ENCODE measurements at regions not wholly inside any gene's neighbourhood (a gene's known extent, or its start where the extent isn't known, plus 50 kb on each side); places are given as distances from the start of the nearest gene placed in this dataset.

DNA sequence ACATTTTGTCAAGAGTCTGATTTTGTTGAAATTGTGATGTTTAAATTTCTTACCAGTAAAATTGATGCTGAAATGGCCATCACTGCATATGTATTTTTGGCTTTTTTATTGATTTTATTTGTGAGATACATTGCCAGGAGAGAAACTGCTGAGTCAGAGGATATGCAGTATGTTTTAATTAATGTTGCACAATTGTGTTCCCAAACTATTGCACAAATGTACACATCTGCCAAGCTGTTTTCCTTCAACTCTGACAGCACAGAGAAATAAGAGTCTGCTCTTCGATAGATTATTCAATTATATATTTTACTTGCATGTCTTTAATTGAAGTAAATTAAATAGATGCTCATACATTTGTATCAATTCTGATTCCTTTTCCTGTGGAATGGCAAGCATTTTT lies 640.2 kb upstream of the LUZP2 start:
- DNase-seq (ENCODE audit: low read depth): peak; percentile 27
- no peak overlapping the region for H3K4me3 ChIP-seq (ENCODE audit: low read length)
- TF ChIP-seq, protein P1, sequence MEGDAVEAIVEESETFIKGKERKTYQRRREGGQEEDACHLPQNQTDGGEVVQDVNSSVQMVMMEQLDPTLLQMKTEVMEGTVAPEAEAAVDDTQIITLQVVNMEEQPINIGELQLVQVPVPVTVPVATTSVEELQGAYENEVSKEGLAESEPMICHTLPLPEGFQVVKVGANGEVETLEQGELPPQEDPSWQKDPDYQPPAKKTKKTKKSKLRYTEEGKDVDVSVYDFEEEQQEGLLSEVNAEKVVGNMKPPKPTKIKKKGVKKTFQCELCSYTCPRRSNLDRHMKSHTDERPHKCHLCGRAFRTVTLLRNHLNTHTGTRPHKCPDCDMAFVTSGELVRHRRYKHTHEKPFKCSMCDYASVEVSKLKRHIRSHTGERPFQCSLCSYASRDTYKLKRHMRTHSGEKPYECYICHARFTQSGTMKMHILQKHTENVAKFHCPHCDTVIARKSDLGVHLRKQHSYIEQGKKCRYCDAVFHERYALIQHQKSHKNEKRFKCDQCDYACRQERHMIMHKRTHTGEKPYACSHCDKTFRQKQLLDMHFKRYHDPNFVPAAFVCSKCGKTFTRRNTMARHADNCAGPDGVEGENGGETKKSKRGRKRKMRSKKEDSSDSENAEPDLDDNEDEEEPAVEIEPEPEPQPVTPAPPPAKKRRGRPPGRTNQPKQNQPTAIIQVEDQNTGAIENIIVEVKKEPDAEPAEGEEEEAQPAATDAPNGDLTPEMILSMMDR (IDR thresholded peaks at IDR 0.05; ENCODE audit: insufficient read depth, low read depth, low read length, missing control alignments): no peak

DNA sequence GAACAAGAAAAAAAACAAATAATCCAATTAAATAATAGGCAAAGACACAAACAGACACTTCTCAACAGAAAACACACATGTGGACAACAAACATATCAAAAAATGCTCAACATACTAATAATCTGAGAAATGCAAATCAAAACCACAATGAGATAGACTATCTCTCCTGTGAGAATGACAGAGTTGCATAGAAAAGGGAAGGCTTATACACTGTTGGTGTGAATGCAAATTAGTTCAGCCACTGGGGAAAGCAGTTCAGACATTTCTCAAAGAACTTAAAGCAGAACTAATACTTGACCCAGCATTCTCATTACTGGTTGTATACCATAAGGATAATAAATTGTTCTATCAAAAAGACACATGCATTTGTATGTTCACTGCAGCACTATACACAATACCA lies 637.8 kb upstream of the LUZP2 start:
- TF ChIP-seq, protein P1 (IDR thresholded peaks at IDR 0.05; ENCODE audit: insufficient read depth, low read depth, low read length, missing control alignments): no peak
- no peak overlapping the region for H3K4me3 ChIP-seq (ENCODE audit: low read length)
- no peak for DNase-seq (ENCODE audit: low read depth)

DNA sequence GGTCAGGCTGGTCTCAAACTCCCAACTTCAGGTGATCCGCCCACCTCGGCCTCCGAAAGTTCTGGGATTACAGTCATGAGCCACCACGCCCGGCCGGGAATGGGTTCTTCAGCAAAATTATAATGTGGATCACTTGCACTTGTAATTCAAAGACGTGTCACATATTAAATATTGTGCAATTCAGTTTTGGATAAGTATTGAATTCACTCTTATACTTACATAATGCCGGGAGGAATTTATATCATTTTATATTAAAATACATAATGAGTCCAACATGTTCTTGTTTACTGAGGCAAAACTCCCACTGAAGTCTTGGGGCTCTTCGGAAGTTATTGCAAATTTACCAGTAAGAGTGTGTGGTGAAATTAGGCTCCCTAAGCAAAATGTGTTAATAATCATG lies 635.2 kb upstream of the LUZP2 start:
- H3K4me3 ChIP-seq (ENCODE audit: low read length): no peak overlapping the region
- TF ChIP-seq, protein P1 (IDR thresholded peaks at IDR 0.05; ENCODE audit: insufficient read depth, low read depth, low read length, missing control alignments): no peak
- DNase-seq (ENCODE audit: low read depth): no peak

DNA sequence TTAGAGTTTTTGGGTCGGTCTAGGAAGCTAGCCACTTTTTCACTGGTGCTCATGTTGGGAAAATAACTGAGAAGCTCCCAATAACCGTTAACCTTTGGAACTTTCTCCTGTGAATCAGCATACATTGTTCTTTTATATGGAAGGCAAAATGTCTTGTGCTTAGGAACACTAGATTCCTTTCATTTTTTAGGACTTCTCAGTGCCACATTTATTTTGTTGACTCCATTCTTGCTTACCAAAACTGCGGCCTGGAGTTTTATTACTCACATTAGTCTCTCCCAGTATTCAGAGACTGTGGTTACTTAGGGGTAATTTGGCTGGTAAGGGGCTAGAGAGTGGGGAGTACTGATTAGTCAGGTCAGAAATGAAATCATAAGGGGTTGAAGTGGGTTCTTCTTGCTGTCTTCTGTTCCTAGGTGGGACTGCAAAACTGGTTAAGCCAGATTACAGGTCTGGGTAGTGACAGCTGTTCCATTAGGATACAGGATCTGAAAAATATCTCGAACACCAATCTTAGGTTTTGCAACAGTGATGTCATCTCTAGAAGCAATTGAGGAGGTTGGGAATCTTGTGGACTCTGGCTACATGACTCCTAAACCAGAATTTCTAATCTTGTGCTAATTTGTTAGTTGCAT lies 631.4 kb upstream of the LUZP2 start:
- TF ChIP-seq, protein P1 (IDR thresholded peaks at IDR 0.05; ENCODE audit: insufficient read depth, low read depth, low read length, missing control alignments): no peak
- peak; percentile 6 for DNase-seq (ENCODE audit: low read depth)

DNA sequence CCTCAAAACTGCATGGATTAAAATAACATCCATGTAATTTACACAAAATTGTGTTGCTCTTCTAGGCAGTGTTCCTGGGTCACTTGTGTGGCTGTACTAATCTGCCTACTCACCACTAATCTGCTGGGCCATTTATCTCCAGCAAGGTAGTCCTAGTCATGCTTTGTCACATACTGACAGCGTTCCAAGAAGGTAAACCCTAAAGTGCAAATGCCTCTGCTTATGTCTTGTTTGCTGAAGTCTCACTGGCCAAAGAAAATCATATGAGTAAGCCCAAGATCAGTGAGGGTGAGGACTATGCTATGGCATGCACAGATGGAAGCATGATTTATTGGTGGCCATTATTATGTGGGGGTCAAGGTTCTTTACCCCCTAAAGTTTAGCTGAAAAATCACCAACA lies 630.2 kb upstream of the LUZP2 start:
- H3K4me3 ChIP-seq (ENCODE audit: low read length): no peak overlapping the region
- peak; percentile 6 for DNase-seq (ENCODE audit: low read depth)
- TF ChIP-seq, protein P1 (IDR thresholded peaks at IDR 0.05; ENCODE audit: insufficient read depth, low read depth, low read length, missing control alignments): no peak

More for the DNA sequence above, 631.4 kb upstream of the LUZP2 start:
- no peak overlapping the region for H3K4me3 ChIP-seq (ENCODE audit: low read length)

DNA sequence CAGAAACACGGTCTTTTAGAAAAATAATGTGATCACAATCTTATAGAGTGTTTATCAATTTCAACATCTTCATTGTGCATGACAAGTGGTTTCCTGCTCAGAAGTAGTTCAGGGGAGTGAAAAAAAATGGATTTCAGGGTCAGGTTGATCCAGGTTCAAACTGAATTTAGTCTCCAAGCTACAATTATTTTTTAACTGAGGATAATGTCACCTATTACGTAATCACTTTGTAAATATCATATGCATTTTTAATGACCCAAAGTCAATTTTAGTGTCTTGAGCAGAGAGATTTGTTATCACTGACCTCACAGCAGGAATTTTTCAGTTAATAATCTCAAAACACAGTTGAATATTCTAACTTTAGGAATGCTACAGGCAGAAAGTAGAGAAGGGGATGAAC lies 627.2 kb upstream of the LUZP2 start:
- TF ChIP-seq, protein P1 (IDR thresholded peaks at IDR 0.05; ENCODE audit: insufficient read depth, low read depth, low read length, missing control alignments): no peak
- H3K4me3 ChIP-seq (ENCODE audit: low read length): no peak overlapping the region
- DNase-seq (ENCODE audit: low read depth): no peak

DNA sequence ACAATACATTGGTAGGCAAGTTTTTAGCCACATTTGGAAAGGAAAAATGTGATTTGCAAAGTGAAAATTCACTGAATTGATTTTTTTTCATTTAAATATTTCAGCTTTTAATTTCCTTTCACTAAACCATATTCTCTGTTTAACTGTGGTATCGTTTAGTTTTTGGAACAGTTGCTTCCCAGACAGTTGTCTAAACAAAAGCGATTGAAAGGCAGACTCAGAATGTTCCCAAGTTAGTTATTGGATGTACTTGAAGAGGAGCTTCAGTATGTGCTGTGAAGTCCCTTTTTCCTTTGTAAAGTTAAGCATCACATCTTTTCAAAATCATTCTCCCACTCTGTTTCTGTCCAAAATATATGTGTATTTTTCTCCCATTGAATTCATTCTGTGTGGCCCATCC lies 623.4 kb upstream of the LUZP2 start:
- TF ChIP-seq, protein P1 (IDR thresholded peaks at IDR 0.05; ENCODE audit: insufficient read depth, low read depth, low read length, missing control alignments): no peak

More for the DNA sequence above, 623.4 kb upstream of the LUZP2 start:
- DNase-seq (ENCODE audit: low read depth): no peak
- no peak overlapping the region for H3K4me3 ChIP-seq (ENCODE audit: low read length)
